Mesothelial cell of epicardium (in vitro differentiated cells): ENCODE measurements at regions not wholly inside any gene's neighbourhood (a gene's known extent, or its start where the extent isn't known, plus 50 kb on each side); places are given as distances from the start of the nearest gene placed in this dataset.

ENCODE experiments used
- DNase-seq, 2 experiments: peaks; one replicate each; pipeline ENCODE4 v3.0.0; 2021; ENCODE audit warnings: low spot score in 2 of 2; ENCODE audit not compliant: unreplicated experiment in 2 of 2
- H3K27ac Mint-ChIP-seq: 2 replicates; pipeline ENCODE4 v1.8.0; 2021; ENCODE audit warnings: mixed read lengths
- H3K27me3 Mint-ChIP-seq: 2 replicates; pipeline ENCODE4 v1.8.0; 2021; ENCODE audit warnings: low read depth, mixed read lengths
- H3K36me3 Mint-ChIP-seq: 2 replicates; pipeline ENCODE4 v1.8.0; 2021; ENCODE audit warnings: mixed read lengths
- H3K4me1 Mint-ChIP-seq: 2 replicates; pipeline ENCODE4 v1.8.0; 2021; ENCODE audit warnings: mixed read lengths
- H3K4me3 Mint-ChIP-seq: 2 replicates; pipeline ENCODE4 v1.8.0; 2021; ENCODE audit warnings: mild to moderate bottlenecking, moderate library complexity, mixed read lengths
- H3K9me3 Mint-ChIP-seq: 2 replicates; pipeline ENCODE4 v1.8.0; 2021; ENCODE audit warnings: mixed read lengths
- CTCF ChIP-seq: fragments of 200-600 bp; sonication (generic); IDR thresholded peaks from one replicate; pipeline ENCODE4 v1.5.0; 2021; ENCODE audit warnings: antibody characterized with exemption; ENCODE audit not compliant: unreplicated experiment

GRCh38 chr3:150073031-150073430, 102.3 kb upstream of the PFN2 start:
- no peak overlapping the region for H3K4me3 Mint-ChIP-seq
- TF ChIP-seq CTCF: no peak
- no peaks in the 10 kb centered on the region for H3K36me3 Mint-ChIP-seq
- no peak for DNase-seq
- peaks cover 41% of the 10 kb centered on the region for H3K4me1 Mint-ChIP-seq
- H3K27ac Mint-ChIP-seq: no peak overlapping the region
- peaks cover 27% of the 10 kb centered on the region for H3K27me3 Mint-ChIP-seq
- H3K9me3 Mint-ChIP-seq: peaks cover 4% of the 10 kb centered on the region

- DNase-seq: no peak
Observed at GRCh38 chr3:150072576-150072975, 101.9 kb upstream of the PFN2 start.

GRCh38 chr3:150070271-150070670, 99.6 kb upstream of the PFN2 start:
- Mint-ChIP-seq H3K4me3 (no peak overlapping the region), H3K4me1 (peaks cover 39% of the 10 kb centered on the region), H3K27ac (no peak overlapping the region), H3K27me3 (peaks cover 39% of the 10 kb centered on the region), H3K36me3 (no peaks in the 10 kb centered on the region), H3K9me3 (no peaks in the 10 kb centered on the region)
- no peak for TF ChIP-seq CTCF
- no peak for DNase-seq

More at GRCh38 chr3:150072576-150072975, 101.9 kb upstream of the PFN2 start:
- no peak overlapping the region for H3K4me3 Mint-ChIP-seq
- no peak for TF ChIP-seq CTCF
- no peaks in the 10 kb centered on the region for H3K36me3 Mint-ChIP-seq
- peaks cover 31% of the 10 kb centered on the region for H3K27me3 Mint-ChIP-seq
- H3K4me1 Mint-ChIP-seq: peaks cover 41% of the 10 kb centered on the region
- peaks cover 4% of the 10 kb centered on the region for H3K9me3 Mint-ChIP-seq
- H3K27ac Mint-ChIP-seq: no peak overlapping the region

- H3K9me3 Mint-ChIP-seq: no peaks in the 10 kb centered on the region
- DNase-seq: no peak
- H3K4me3 Mint-ChIP-seq: no peak overlapping the region
- no peaks in the 10 kb centered on the region for H3K36me3 Mint-ChIP-seq
- H3K4me1 Mint-ChIP-seq: peaks cover 33% of the 10 kb centered on the region
- H3K27ac Mint-ChIP-seq: no peak overlapping the region
- H3K27me3 Mint-ChIP-seq: peaks cover 39% of the 10 kb centered on the region
- no peak for TF ChIP-seq CTCF
Observed at GRCh38 chr3:150069633-150070032, 98.9 kb upstream of the PFN2 start.

- Mint-ChIP-seq H3K4me3 (no peak overlapping the region), H3K36me3 (no peaks in the 10 kb centered on the region), H3K4me1 (peaks cover 28% of the 10 kb centered on the region), H3K9me3 (no peaks in the 10 kb centered on the region), H3K27me3 (peaks cover 39% of the 10 kb centered on the region), H3K27ac (no peak overlapping the region)
- DNase-seq: no peak
- TF ChIP-seq CTCF: no peak
Observed at GRCh38 chr3:150069154-150069527, 98.4 kb upstream of the PFN2 start.

GRCh38 chr3:150068440-150069153, 97.9 kb upstream of the PFN2 start:
- Mint-ChIP-seq H3K36me3 (no peaks in the 10 kb centered on the region), H3K4me3 (no peak overlapping the region), H3K27me3 (peaks cover 37% of the 10 kb centered on the region), H3K9me3 (no peaks in the 10 kb centered on the region), H3K27ac (no peak overlapping the region), H3K4me1 (peaks cover 22% of the 10 kb centered on the region)
- TF ChIP-seq CTCF: no peak
- DNase-seq: no peak
